Panc1 (cell line): ENCODE measurements at regions not wholly inside any gene's neighbourhood (a gene's known extent, or its start where the extent isn't known, plus 50 kb on each side); places are given as distances from the start of the nearest gene placed in this dataset.

Source experiments
- ATAC-seq: fragments of 200-7000 bp; cut with Tn5 transposase; 2 replicates; pipeline ENCODE4 v1.9.1; 2020; ENCODE audit warnings: mild to moderate bottlenecking, moderate library complexity
- BruUV-seq: library from RNA; stranded (reverse); fragments of 400-500 nt; replicated peaks from 2 replicates; lab custom pipeline; 2021; lab: Mats Ljungman, UMichigan
- CTCF ChIA-PET: fragments of 300-600 bp; sonication (Branson Sonifier 250); formaldehyde crosslinking; loops from one replicate; lab custom pipeline; 2022; ENCODE audit warnings: antibody characterized with exemption; lab: Charles Lee
- POLR2A ChIA-PET: fragments of 300-600 bp; sonication (Branson Sonifier 250); formaldehyde crosslinking; loops from one replicate; lab custom pipeline; 2022; ENCODE audit warnings: antibody characterized with exemption; lab: Charles Lee
- DNase-seq: peaks from one replicate; pipeline ENCODE4 v3.0.0-alpha.2; 2010; ENCODE audit warnings: low read depth, low spot score
- H3K27ac ChIP-seq: 2 replicates; pipeline ENCODE4 v1.5.1; 2011; ENCODE audit warnings: mild to moderate bottlenecking, low read length, inconsistent platforms
- H3K27me3 ChIP-seq: fragments of 200-500 bp; sonication (Bioruptor generic); 2 replicates; pipeline ENCODE4 v1.6.0; 2014; ENCODE audit warnings: low read length, inconsistent platforms; ENCODE audit not compliant: control insufficient read depth, insufficient read depth
- H3K36me3 ChIP-seq: fragments of 200-500 bp; sonication (Bioruptor generic); 2 replicates; pipeline ENCODE4 v1.5.1; 2014; ENCODE audit warnings: inconsistent platforms, mild to moderate bottlenecking, low read length, moderate library complexity; ENCODE audit not compliant: control insufficient read depth, insufficient read depth
- H3K4me1 ChIP-seq: 2 replicates; pipeline ENCODE4 v1.5.1; 2011; ENCODE audit warnings: inconsistent platforms, mild to moderate bottlenecking, low read length, moderate library complexity; ENCODE audit not compliant: control insufficient read depth, insufficient read depth
- H3K4me3 ChIP-seq, 2 experiments: 2 replicates each; pipeline ENCODE4 v1.5.1; 2011 to 2012; ENCODE audit warnings: low read depth in 2 of 2, low read length in 2 of 2, mild to moderate bottlenecking in 2 of 2, inconsistent platforms in 1 of 2, moderate library complexity in 1 of 2
- H3K9me3 ChIP-seq: fragments of 200-500 bp; sonication (Bioruptor generic); 2 replicates; pipeline ENCODE4 v1.5.1; 2014; ENCODE audit warnings: low read depth, mild to moderate bottlenecking, inconsistent platforms, low read length, moderate library complexity; ENCODE audit not compliant: control insufficient read depth, insufficient read depth
- POLR2AphosphoS5 ChIP-seq: IDR thresholded peaks from 2 replicates; pipeline ENCODE4 v1.6.1; 2012; ENCODE audit warnings: mild to moderate bottlenecking, low read depth, low read length, moderate library complexity
- SIN3A ChIP-seq: IDR thresholded peaks from 2 replicates; pipeline ENCODE4 v1.6.1; 2012; ENCODE audit warnings: low read depth, mild to moderate bottlenecking, low read length, moderate library complexity, borderline replicate concordance; ENCODE audit not compliant: insufficient read depth
- TCF7L2 ChIP-seq: IDR thresholded peaks from 2 replicates; pipeline ENCODE4 v1.6.1; 2011; ENCODE audit warnings: mild to moderate bottlenecking, low read depth, low read length, inconsistent platforms
- in situ Hi-C: cut with HindIII; loops from 2 replicates; pipeline ENCODE4 v1.10.0; 2016; ENCODE audit warnings: low sequenced_read_pairs, low pct_unique_long_range_greater_than_20kb
- intact Hi-C: fragments of 100-400 bp; cut with micrococcal nuclease; formaldehyde crosslinking; loops from one replicate; pipeline ENCODE4 v1.10.0; 2022; ENCODE audit not compliant: unreplicated experiment
- TF ChIP-seq, protein P1 (sequence below): fragments of 450-650 bp; IDR thresholded peaks from 2 replicates; pipeline ENCODE4 v1.5.1; 2017; ENCODE audit warnings: mild to moderate bottlenecking
- TF ChIP-seq, protein P2 (sequence below), 2 experiments: IDR thresholded peaks; 2 replicates each; pipeline ENCODE4 v1.6.1; 2011 to 2012; ENCODE audit warnings: low read depth in 2 of 2, control low read depth in 1 of 2, low read length in 1 of 2, mild to moderate bottlenecking in 1 of 2, moderate library complexity in 1 of 2; ENCODE audit not compliant: insufficient read depth in 1 of 2

DNA sequence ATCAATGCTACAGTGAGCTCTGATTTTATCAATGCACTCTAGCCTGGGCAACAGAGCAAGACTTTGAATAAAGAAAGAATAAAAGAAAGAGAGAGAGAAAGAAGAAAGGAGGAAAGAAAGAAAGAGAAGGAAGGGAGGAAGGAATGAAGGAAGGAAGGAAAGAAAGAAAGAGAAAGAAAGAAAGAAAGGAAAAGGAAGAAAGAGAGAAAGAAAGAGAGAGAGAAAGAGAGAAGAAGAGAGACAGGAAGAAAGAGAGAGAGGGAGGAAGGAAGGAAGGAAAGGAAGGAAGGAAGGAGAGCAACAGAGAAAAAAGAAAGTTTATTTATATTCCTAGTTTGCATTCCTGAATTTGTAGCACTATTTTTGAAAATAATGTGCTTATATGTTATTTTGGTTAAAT, 52.3 kb upstream of the ITGA11 start:
- Histone ChIP-seq H3K4me3 (no peak overlapping the region), H3K36me3 (no peaks in the 10 kb centered on the region), H3K4me1 (no peaks in the 10 kb centered on the region), H3K27me3 (no peaks in the 10 kb centered on the region; the same call in none of the 2 replicates), H3K27ac (no peak overlapping the region), H3K9me3 (no peaks in the 10 kb centered on the region)
- BruUV-seq = no TSS peak
- ChIA-PET CTCF (interaction anchor here (0.8 kb wide), 1 partner anchor 72 kb away, joined by 15 read pairs; no protein-coding TSS in a partner anchor), POLR2A (interaction anchor here (0.7 kb wide), 1 partner anchor 123 kb away, joined by 4 read pairs; no protein-coding TSS in a partner anchor)
- in situ Hi-C loops (no loop called here), intact Hi-C loops (no loop called here)
- TF ChIP-seq, protein P1, sequence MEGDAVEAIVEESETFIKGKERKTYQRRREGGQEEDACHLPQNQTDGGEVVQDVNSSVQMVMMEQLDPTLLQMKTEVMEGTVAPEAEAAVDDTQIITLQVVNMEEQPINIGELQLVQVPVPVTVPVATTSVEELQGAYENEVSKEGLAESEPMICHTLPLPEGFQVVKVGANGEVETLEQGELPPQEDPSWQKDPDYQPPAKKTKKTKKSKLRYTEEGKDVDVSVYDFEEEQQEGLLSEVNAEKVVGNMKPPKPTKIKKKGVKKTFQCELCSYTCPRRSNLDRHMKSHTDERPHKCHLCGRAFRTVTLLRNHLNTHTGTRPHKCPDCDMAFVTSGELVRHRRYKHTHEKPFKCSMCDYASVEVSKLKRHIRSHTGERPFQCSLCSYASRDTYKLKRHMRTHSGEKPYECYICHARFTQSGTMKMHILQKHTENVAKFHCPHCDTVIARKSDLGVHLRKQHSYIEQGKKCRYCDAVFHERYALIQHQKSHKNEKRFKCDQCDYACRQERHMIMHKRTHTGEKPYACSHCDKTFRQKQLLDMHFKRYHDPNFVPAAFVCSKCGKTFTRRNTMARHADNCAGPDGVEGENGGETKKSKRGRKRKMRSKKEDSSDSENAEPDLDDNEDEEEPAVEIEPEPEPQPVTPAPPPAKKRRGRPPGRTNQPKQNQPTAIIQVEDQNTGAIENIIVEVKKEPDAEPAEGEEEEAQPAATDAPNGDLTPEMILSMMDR = no peak
- TF ChIP-seq POLR2AphosphoS5 (no peak), TCF7L2 (no peak), SIN3A (no peak)
- TF ChIP-seq, protein P2, sequence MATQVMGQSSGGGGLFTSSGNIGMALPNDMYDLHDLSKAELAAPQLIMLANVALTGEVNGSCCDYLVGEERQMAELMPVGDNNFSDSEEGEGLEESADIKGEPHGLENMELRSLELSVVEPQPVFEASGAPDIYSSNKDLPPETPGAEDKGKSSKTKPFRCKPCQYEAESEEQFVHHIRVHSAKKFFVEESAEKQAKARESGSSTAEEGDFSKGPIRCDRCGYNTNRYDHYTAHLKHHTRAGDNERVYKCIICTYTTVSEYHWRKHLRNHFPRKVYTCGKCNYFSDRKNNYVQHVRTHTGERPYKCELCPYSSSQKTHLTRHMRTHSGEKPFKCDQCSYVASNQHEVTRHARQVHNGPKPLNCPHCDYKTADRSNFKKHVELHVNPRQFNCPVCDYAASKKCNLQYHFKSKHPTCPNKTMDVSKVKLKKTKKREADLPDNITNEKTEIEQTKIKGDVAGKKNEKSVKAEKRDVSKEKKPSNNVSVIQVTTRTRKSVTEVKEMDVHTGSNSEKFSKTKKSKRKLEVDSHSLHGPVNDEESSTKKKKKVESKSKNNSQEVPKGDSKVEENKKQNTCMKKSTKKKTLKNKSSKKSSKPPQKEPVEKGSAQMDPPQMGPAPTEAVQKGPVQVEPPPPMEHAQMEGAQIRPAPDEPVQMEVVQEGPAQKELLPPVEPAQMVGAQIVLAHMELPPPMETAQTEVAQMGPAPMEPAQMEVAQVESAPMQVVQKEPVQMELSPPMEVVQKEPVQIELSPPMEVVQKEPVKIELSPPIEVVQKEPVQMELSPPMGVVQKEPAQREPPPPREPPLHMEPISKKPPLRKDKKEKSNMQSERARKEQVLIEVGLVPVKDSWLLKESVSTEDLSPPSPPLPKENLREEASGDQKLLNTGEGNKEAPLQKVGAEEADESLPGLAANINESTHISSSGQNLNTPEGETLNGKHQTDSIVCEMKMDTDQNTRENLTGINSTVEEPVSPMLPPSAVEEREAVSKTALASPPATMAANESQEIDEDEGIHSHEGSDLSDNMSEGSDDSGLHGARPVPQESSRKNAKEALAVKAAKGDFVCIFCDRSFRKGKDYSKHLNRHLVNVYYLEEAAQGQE (IDR thresholded peaks at IDR 0.05; ENCODE audit: insufficient read depth in 1 of 2, low read depth in 2 of 2, low read length in 1 of 2) = no peak
- DNase-seq (no peak), ATAC-seq (no peak)

DNA sequence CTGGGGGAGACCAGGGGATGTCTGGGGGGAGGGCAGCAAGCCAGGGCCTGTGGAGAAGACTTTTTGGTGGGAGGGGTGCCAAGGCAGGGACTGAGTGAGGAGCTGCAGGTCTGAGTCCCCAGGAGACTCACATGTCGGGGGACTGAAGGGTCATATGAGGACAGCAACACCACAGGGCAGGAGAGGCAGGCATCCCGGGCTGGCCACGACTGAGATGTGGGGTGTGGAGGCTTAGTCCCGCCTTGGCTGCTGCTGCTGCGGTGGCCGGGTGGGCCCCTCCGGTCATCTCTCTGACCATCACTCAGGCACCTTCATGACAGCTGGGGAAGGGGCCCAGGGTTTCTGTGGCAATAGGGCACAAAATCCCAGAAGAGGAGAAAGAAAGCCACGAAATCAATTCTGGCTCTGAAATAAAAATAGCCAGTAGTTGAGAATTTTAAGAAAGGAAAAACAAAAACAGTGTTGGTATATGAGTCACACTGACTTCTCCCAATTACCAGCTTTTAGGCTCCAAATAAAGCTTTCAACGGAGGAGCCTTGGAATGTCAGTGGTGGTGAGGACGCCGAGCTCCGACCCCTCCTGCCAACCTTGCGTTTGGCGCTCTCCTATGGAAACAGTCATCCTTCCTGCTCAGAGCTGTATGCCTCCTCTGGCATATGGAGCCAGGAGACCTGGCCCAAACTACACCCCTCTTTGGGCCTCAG, 52.9 kb upstream of the ITGA11 start:
- CTCF ChIA-PET = interaction anchor here (0.6 kb wide), 1 partner anchor 61 kb away, joined by 3 read pairs; no protein-coding TSS in a partner anchor
- POLR2A ChIA-PET = no interaction called here
- Histone ChIP-seq H3K36me3 (no peaks in the 10 kb centered on the region), H3K27ac (no peak overlapping the region), H3K9me3 (no peaks in the 10 kb centered on the region), H3K4me1 (no peaks in the 10 kb centered on the region), H3K27me3 (no peaks in the 10 kb centered on the region; the same call in none of the 2 replicates), H3K4me3 (no peak overlapping the region)
- DNase-seq (no peak), ATAC-seq (no peak)
- TF ChIP-seq, protein P1 = no peak
- TF ChIP-seq TCF7L2 (no peak), POLR2AphosphoS5 (no peak), SIN3A (no peak)
- TF ChIP-seq, protein P2 (IDR thresholded peaks at IDR 0.05; ENCODE audit: insufficient read depth in 1 of 2, low read depth in 2 of 2, low read length in 1 of 2) = no peak
- BruUV-seq = no TSS peak
- in situ Hi-C loops (no loop called here), intact Hi-C loops (no loop called here)
